NT2/D1 (cell line): ENCODE measurements at regions not wholly inside any gene's neighbourhood (a gene's known extent, or its start where the extent isn't known, plus 50 kb on each side); places are given as distances from the start of the nearest gene placed in this dataset.
"Not testable (repeated sequence)": the region's sequence is repeated elsewhere in the genome, so short reads cannot be mapped to it uniquely, and the experiment has no call there.

ENCODE experiments used
- SUZ12 ChIP-seq: IDR thresholded peaks from 2 replicates; pipeline ENCODE4 v1.6.1; 2011; ENCODE audit not compliant: insufficient read length, insufficient read depth; ENCODE audit errors: extremely low read depth
- YY1 ChIP-seq: IDR thresholded peaks from 2 replicates; pipeline ENCODE4 v1.6.1; 2011; ENCODE audit not compliant: insufficient read length, insufficient read depth
- ZNF274 ChIP-seq: IDR thresholded peaks from 2 replicates; pipeline ENCODE4 v1.6.1; 2011; ENCODE audit warnings: mild to moderate bottlenecking, low read depth, low read length

DNA sequence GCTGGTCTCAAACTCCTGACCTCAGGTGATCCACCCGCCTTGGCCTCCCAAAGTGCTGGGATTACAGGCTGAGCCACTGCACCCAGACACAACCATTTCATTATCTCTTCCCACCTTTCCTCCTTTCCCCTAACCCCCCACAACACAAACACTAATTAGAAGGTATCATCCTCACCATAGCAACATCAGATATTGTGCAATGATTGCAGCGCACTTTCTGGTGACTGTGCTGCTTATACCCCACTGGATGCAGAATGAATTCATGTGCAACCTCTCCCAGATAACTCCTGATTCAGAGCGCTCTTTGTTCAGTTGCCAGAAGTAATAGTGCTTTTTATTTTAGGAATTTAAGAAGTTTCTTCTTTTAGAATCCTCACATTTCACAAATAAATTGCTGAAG is 300.1 kb downstream of the CEP170 start:
- not testable (repeated sequence) for TF ChIP-seq ZNF274, YY1, SUZ12
